Transverse colon (tissue), 4 donors: ENCODE measurements at regions not wholly inside any gene's neighbourhood (a gene's known extent, or its start where the extent isn't known, plus 50 kb on each side); places are given as distances from the start of the nearest gene placed in this dataset.

Source experiments
- DNase-seq: peaks from one replicate; pipeline ENCODE4 v3.0.0-alpha.2; 2019
- H3K27ac ChIP-seq, 4 donors: fragments of 200-600 bp; sonication (generic); 2 replicates each; pipeline ENCODE4 v1.5.1; 2016 to 2018; ENCODE audit warnings: inconsistent platforms in 4 of 4
- H3K27me3 ChIP-seq: fragments of 200-600 bp; sonication (generic); 2 replicates; pipeline ENCODE4 v1.5.1; 2017; ENCODE audit warnings: inconsistent platforms
- H3K36me3 ChIP-seq, 4 donors: fragments of 200-600 bp; sonication (generic); 2 replicates each; pipeline ENCODE4 v1.5.1; 2017 to 2019; ENCODE audit warnings: inconsistent platforms in 4 of 4
- H3K4me1 ChIP-seq, 4 donors: fragments of 200-600 bp; sonication (generic); 2 replicates each; pipeline ENCODE4 v1.5.1; 2017 to 2020; ENCODE audit warnings: inconsistent platforms in 4 of 4
- H3K4me3 ChIP-seq, 4 donors: fragments of 200-600 bp; sonication (generic); 1 replicate in 1 of 4; 2 replicates in 3 of 4; pipeline versions ENCODE4 v1.5.1 to v1.6.1; 2017 to 2019; ENCODE audit warnings: inconsistent platforms in 4 of 4
- H3K9me3 ChIP-seq, 2 donors: fragments of 200-600 bp; sonication (generic); 2 replicates each; pipeline ENCODE4 v1.5.1; 2017 to 2019; ENCODE audit warnings: inconsistent platforms in 2 of 2
- EP300 ChIP-seq: sonication (generic); formaldehyde crosslinking; IDR thresholded peaks from one replicate; pipeline ENCODE4 v1.6.1; 2017; ENCODE audit warnings: antibody characterized with exemption, low read depth
- POLR2A ChIP-seq: fragments of 450-650 bp; IDR thresholded peaks from one replicate; pipeline ENCODE4 v1.6.1; 2016; ENCODE audit warnings: antibody characterized with exemption, mild to moderate bottlenecking, moderate library complexity
- POLR2AphosphoS5 ChIP-seq, 3 donors: sonication (generic); formaldehyde crosslinking; IDR thresholded peaks; one replicate each; pipeline ENCODE4 v1.6.1; 2016; ENCODE audit warnings: antibody characterized with exemption in 3 of 3
- whole genome bisulfite sequencing, 2 donors: methylation state at CpG; one replicate each; pipeline ENCODE4 v1.1.5; 2018; ENCODE audit warnings: low coverage in 1 of 2; 5-methylcytosine and 5-hydroxymethylcytosine counted together
- in situ Hi-C, 4 donors: fragments of 200-750 bp; cut with MboI; loops; one replicate each; pipeline versions ENCODE4 v1.15.0 to v1.15.1; 2017; ENCODE audit warnings: low sequenced_read_pairs in 3 of 4, low pct_ligation_motif_present in 1 of 4, low pct_unique_long_range_greater_than_20kb in 1 of 4
- intact Hi-C: fragments of 100-400 bp; cut with DNase I; formaldehyde crosslinking; loops from one replicate; pipeline ENCODE4 v1.15.1; 2023; ENCODE audit warnings: low total_unique reads
- TF ChIP-seq, protein P1 (sequence below), 5 experiments: fragments of 200-600 bp in 3 of 5; fragments of 450-650 bp in 2 of 5; sonication (generic) in 3 of 5; IDR thresholded peaks; 1 replicate in 2 of 5; 2 replicates in 3 of 5; pipeline ENCODE4 v1.5.1; 2016 to 2017; ENCODE audit warnings: antibody characterized with exemption in 5 of 5, inconsistent platforms in 3 of 5, mild to moderate bottlenecking in 2 of 5, moderate library complexity in 1 of 5

DNA sequence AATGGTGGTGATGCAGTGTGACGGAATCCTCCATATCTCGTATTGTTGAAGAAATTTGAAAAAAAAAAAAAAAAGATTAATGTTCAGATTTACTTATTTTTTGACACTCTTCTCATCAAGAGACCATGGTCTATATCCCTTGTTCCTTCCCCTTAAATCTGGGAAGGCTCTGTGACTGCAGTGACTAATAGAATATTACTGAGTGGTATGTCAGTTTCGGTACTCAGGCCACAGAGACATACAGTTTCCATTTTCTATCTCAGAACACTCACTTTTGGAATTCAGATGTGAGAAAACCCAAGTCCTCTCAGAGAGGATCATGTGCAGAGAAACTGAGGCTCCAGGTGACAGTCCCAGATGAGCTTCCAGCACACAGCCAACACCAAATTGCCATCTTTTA is 1193.5 kb downstream of the DTWD2 start:
- Histone ChIP-seq H3K4me3 (no peak overlapping the region), H3K27ac (no peak overlapping the region), H3K4me1 (no peaks in the 10 kb centered on the region), H3K36me3 (no peaks in the 10 kb centered on the region), H3K9me3 (no peaks in the 10 kb centered on the region), H3K27me3 (no peaks in the 10 kb centered on the region)
- intact Hi-C loops, result no loop called here
- 68 to 79% methylated on average over 3 of the region's 3 CpGs for WGBS, 2 donors
- TF ChIP-seq POLR2AphosphoS5 (IDR thresholded peaks at IDR 0.05) (no peak), EP300 (no peak), POLR2A (no peak)
- TF ChIP-seq, protein P1, sequence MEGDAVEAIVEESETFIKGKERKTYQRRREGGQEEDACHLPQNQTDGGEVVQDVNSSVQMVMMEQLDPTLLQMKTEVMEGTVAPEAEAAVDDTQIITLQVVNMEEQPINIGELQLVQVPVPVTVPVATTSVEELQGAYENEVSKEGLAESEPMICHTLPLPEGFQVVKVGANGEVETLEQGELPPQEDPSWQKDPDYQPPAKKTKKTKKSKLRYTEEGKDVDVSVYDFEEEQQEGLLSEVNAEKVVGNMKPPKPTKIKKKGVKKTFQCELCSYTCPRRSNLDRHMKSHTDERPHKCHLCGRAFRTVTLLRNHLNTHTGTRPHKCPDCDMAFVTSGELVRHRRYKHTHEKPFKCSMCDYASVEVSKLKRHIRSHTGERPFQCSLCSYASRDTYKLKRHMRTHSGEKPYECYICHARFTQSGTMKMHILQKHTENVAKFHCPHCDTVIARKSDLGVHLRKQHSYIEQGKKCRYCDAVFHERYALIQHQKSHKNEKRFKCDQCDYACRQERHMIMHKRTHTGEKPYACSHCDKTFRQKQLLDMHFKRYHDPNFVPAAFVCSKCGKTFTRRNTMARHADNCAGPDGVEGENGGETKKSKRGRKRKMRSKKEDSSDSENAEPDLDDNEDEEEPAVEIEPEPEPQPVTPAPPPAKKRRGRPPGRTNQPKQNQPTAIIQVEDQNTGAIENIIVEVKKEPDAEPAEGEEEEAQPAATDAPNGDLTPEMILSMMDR (IDR thresholded peaks at IDR 0.05), result no peak
- DNase-seq, result no peak
- in situ Hi-C loops, result no loop called here

DNA sequence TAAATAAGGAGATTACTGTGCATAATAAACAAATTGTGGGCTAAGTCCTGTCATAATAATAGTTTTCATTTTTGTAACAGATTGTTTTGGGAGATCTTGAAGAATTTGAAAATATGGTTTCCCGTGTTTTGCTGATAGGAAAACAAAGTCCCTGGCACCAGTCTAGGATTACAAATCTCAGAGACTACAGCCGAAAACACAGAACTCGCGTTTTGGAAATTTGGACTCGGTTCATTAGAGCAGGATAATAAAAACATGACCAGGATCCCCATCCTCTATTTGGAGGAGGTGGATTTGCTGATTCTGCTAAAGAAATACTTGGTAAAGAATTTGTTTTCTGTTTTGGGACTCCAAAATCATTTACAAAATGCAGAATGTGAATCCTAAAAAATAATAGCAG is 1194.4 kb downstream of the DTWD2 start:
- intact Hi-C loops, result no loop called here
- H3K36me3 ChIP-seq, result no peaks in the 10 kb centered on the region

DNA sequence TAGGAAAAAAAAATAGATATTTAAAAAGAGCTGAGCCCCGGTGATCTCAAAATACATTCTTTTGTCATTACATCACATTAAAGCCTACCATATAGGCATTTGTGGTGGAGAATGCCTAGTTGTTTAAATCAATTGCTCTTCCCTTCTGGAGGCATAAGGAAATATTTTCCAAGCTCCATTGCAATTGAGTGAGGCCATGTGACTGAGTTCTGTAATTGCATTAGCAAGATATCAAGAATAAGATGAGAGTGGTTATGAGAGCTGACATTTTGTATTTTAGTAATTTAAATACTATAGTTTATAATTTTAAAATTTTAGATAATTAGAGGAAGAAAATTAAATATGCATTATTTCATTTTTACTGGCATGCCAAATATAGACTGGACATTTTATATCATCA is 1195.9 kb downstream of the DTWD2 start:
- intact Hi-C loops (no loop called here), in situ Hi-C loops (no loop called here)
- no peak for DNase-seq

More for the DNA sequence above, 1194.4 kb downstream of the DTWD2 start:
- no peak for DNase-seq
- Histone ChIP-seq H3K4me1 (no peaks in the 10 kb centered on the region), H3K27me3 (no peaks in the 10 kb centered on the region), H3K9me3 (no peaks in the 10 kb centered on the region), H3K27ac (no peak overlapping the region), H3K4me3 (no peak overlapping the region)
- WGBS, 2 donors, result 70 to 72% methylated on average over 5 of the region's 5 CpGs
- in situ Hi-C loops, result no loop called here
- TF ChIP-seq POLR2AphosphoS5 (IDR thresholded peaks at IDR 0.05) (no peak), EP300 (no peak), POLR2A (no peak)
- TF ChIP-seq, protein P1 (IDR thresholded peaks at IDR 0.05), result no peak

DNA sequence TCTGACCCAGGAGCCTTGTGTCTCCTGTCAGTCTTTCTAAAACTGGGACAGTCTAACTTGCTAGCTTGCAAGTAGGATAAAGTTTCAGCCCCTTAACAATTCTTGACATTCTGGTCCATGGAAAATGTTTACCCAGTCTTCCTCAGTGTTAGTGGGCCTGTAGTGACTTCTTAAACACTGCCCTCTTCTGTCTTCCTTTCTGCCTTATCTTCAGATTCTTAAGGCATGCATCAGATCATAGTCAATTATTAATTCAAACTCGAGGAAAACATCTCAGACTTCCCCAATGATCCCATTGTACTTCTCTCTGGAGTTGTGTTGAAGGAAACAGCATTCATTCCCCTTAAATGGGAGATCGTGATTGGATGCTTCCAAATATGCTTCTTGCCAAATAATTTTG is 1199.8 kb downstream of the DTWD2 start:
- no peaks in the 10 kb centered on the region for H3K36me3 ChIP-seq
- no peaks in the 10 kb centered on the region for H3K4me1 ChIP-seq
- WGBS, 2 donors, result 22 to 33% methylated on average over 1 to 2 of the region's 2 CpGs
- no peaks in the 10 kb centered on the region for H3K9me3 ChIP-seq
- intact Hi-C loops, result no loop called here
- no peaks in the 10 kb centered on the region for H3K27me3 ChIP-seq
- DNase-seq, result no peak
- in situ Hi-C loops, result no loop called here
- no peak overlapping the region for H3K27ac ChIP-seq
- no peak overlapping the region for H3K4me3 ChIP-seq
- TF ChIP-seq POLR2A, result no peak
- TF ChIP-seq, protein P1 (IDR thresholded peaks at IDR 0.05), result no peak
- TF ChIP-seq EP300, result no peak
- TF ChIP-seq POLR2AphosphoS5 (IDR thresholded peaks at IDR 0.05), result no peak

More for the DNA sequence above, 1195.9 kb downstream of the DTWD2 start:
- no peaks in the 10 kb centered on the region for H3K36me3 ChIP-seq
- H3K4me3 ChIP-seq, result no peak overlapping the region
- no peak overlapping the region for H3K27ac ChIP-seq
- H3K9me3 ChIP-seq, result no peaks in the 10 kb centered on the region
- no peaks in the 10 kb centered on the region for H3K27me3 ChIP-seq
- 83 to 100% methylated on average over 1 of the region's 1 CpG for WGBS, 2 donors
- TF ChIP-seq EP300 (no peak), POLR2AphosphoS5 (IDR thresholded peaks at IDR 0.05) (no peak), POLR2A (no peak)
- TF ChIP-seq, protein P1 (IDR thresholded peaks at IDR 0.05), result no peak
- no peaks in the 10 kb centered on the region for H3K4me1 ChIP-seq
